ENCODE measurements at regions not wholly inside any gene's neighbourhood (a gene's known extent, or its start where the extent isn't known, plus 50 kb on each side); places are given as distances from the start of the nearest gene placed in this dataset.
"Not testable (repeated sequence)": the region's sequence is repeated elsewhere in the genome, so short reads cannot be mapped to it uniquely, and the experiment has no call there.

DNA sequence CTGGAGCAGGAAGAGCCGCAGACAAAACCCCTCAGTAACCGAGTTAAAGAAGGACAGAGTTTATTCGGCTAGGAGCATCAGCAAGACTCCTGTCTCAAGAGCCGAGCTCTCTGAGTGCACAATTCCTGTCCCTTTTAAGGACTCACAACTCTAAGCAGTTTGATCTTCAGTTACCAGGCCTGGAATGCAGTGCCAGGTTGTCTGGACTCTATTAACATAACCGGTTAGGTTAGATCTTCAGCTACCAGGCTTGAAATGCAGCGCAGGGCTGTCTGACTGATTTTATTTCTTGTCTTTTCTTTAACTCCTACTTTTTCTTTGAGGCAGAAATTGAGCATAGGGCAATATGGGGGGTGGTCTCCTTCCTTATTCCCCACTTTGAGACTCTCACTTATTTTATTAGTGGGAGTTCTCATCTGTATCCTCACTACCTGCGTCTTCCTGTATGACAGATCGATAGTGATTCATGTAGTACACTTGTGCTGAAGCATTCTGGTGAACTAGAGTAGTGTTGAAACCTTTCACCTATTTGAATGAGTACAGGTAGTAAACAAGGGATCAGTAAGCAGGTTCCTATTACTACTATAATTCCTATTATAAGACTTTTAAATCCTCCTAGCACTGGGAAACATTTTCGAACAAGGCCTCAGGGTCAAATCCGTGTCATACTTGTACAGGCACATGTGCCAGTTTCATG, 325.0 kb downstream of the CGGBP1 start:
- intact Hi-C loops (cut with micrococcal nuclease), result no loop called here

DNA sequence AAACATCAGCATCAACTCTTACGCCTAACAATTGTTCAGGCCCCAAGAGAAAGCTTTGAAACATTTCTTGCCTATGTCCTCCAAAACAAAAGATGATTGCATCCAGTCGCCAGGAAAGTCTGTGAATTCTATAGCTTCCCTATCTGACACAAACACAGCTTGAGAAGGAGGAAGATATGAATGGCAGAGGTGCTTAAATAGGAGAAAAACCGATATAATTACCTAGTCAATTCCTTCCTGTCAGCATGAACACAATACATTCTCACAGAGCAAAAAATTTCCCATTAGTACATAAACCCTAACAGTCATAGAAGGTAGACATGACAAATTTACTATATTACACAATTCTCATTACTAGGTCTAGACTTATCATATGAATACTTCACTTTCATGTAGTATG, 326.5 kb downstream of the CGGBP1 start:
- intact Hi-C loops (cut with micrococcal nuclease), result no loop called here

DNA sequence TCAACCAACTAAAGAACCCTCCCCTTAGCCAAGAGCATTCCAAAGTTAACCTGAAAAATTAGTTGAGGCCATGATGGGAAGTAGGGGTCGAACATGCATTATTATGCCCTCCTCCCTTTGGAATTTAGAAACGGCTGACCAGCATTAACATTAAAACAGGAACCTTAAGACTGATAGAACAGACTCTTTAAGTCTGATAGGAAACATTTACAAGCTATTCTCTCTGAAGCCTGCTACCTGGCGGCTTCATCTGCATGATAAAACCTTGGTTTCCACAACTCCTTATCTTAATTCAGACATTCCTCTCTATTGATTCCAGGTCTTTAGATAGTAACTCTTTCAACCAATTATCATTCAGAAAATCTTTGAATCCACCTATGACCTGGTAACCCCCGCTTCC, 331.0 kb downstream of the CGGBP1 start:
- intact Hi-C loops (cut with micrococcal nuclease), result no loop called here

DNA sequence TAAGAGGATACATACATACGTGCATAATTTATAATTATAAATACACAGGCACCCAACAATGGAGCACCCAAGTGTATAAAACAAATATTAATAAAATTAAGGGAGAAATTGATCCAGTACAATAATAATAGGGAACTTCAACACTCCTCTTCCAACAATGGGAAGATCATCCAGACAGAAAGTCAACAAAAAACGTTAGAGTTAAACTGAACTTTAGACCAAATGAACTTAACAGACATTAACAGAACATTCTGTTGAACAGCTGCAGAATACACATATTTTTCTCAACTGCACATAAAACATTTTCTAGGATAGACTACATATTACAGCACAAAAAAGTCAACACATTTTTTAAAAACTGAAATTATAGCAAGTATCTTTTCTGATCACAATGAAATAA, 339.7 kb downstream of the CGGBP1 start:
- intact Hi-C loops (cut with micrococcal nuclease), result no loop called here

DNA sequence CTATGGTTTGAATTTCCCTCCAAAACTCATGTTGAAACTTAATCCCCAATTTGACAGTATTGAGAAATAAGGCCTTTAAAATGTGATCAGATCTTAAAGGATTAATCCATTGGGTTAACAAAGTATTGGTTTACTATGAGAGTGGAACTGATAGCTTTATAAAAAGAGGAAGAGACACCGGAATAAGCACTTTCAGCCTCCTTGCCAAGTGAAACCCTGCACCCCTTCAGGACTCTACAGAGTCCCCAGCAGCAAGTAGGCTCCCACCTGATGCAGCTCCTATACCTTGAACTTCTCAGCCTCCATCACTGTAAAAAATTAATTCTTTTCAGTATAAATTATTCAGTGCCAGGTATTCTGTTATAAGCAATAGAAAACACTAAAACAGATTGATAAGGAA, 348.3 kb downstream of the CGGBP1 start:
- intact Hi-C loops (cut with micrococcal nuclease), result no loop called here

DNA sequence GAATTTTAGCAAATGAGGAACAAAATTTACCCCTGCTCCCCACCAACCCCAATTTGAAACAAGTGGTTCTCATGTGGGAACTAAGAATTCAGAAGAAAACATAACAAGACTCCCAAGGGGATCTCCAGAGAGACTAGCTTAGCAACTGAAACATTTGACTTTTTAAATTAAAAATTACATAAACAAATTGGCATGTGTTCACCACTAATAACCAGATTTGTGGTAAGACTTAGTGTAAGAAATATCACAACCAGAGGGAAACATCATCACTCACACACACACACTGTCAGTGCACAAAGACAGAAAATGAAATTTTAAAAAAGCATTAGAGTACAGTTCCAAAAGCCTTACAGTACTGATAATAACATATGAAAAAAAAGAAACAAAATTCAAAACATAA, 348.8 kb downstream of the CGGBP1 start:
- intact Hi-C loops (cut with micrococcal nuclease), result no loop called here

DNA sequence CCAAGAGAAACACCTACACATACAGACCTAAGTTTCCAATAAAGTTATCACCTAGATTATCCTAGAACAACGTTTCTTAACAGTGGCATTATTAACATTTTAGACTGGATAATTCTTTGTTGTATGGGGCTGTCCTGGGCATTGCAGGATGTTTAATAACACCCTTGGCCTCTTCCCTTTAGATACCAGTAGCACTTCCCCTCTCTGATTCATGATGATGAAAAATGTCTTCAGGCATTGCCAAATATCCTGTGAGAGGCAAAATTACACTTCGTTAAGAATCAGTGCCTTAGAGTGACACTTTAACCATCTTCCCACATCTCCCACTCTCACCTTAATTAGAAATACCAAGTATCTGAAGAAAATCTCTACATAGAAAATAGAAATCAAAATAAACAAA, 352.6 kb downstream of the CGGBP1 start:
- intact Hi-C loops (cut with micrococcal nuclease), result no loop called here

DNA sequence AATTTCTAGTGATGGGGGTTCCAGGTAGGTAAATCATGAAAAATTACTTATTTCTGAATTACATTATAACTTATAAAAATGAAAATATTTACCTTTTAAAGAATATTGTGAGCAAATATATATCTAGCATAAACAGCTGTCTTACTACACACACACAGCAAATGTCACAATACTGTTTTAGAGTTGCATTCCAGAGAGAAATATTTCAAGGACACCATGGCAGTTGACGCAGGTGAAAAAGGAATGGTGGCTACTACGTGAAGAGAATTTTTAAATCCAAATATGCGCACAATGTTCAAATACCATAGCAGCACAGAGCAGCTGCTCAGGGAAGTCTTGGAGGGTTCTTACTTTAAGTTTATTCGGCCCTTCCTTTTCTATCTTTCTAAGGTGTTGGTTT, 356.2 kb downstream of the CGGBP1 start:
- intact Hi-C loops (cut with micrococcal nuclease), result no loop called here

DNA sequence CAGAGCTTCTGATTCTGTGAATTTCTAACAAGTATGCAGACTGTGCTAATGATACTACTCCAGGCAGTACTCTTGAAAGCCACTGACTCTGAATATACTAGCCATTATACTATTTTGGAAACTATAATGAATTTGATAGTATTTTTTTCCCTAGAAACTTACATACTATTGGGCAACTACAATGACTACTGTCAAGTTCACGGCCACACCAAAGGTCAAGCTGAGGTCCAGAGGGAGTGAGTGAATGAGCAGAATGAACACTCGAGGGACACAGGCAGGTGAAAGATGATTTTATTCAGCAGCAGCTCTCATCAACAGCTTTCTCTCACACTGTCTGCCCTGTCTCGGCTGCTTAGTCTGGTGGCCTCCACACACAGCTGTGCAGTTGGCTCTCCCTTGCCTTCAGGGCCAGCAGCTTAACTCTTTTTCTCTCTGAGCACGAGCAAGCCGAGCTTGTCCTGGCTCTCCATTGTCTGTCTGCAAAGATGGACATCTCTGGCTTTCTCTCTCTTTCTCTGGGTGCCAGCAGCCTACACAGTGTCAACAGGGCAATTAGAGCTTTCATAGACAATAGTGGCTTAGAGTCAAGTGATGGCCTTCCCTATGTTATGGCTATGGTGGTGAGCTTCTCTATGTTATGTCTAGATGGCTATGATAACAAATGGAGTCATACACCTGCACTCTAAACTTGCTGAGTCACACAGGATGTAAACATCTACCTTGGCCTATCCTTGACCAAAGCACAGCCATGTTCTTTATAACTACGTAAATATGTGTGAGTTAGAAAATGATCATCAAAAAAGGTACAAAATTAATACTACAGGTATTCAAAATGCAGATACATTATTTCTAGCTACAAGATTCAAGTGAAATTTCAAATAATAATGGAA, 362.4 kb downstream of the CGGBP1 start:
- intact Hi-C loops (cut with micrococcal nuclease), result no loop called here

DNA sequence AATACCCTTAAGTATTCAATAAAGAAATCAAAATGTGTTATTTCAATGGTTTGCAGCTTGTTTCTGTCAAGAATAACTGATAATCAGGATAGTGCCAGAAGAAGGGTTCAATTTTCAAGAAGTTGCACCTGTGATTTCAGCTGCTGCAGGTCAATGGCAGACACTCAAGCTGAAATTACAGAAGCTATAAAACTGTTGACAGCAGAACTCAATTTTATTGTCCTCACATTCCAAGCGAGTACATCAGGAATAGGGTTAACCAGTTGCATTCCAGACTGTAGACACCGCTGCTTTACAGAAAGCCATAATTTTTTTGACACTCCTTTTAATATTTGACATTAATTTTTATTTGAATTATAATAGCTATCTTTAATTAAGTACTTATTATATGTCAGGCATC, 364.1 kb downstream of the CGGBP1 start:
- intact Hi-C loops (cut with micrococcal nuclease), result no loop called here

DNA sequence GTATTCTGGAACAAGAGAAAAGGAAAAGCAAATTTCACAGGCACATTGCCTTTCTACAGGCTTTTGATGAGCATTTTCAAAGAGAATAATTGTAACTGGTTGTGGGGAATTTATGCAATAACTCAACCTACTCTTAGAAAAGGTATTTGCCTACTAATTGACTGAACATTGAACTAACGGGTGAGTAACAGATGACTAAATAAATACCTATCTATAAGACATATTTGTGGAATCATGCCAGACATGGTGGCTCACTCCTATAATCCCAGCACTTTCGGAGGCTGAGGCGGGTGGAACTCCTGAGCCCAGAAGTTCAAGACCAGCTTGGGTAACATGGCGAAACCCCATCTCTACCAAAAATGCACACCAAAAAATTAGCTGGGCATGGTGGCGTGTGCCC, 367.7 kb downstream of the CGGBP1 start:
- intact Hi-C loops (cut with micrococcal nuclease), result no loop called here

DNA sequence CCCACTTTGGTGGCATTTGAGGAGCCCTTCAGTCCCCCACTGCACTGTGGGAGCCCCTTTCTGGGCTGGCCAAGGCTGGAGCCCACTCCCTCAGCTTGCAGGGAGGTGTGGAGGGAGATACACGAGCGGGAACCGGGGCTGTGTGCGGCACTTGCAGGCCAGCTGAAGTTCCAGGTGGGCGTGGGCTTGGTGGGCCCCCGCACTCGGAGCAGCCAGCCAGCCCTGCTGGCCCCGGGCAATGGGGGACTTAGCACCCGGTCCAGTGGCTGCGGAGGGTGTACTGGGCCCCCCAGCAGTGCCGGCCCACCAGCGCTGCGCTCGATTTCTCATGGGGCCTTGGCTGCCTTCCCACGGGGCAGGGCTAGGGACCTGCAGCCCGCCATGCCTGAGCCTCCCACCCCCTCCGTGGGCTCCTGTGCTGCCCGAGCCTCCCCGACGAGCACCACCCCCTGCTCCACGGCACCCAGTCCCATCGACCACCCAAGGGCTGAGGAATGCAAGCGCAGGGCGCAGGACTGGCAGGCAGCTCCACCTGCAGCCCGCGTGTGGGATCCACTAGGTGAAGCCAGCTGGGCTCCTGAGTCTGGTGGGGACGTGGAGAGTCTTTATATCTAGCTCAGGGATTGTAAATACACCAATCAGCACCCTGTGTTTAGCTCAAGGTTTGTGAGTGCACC, 379.7 kb downstream of the CGGBP1 start:
- intact Hi-C loops (cut with micrococcal nuclease), result not testable (repeated sequence)

DNA sequence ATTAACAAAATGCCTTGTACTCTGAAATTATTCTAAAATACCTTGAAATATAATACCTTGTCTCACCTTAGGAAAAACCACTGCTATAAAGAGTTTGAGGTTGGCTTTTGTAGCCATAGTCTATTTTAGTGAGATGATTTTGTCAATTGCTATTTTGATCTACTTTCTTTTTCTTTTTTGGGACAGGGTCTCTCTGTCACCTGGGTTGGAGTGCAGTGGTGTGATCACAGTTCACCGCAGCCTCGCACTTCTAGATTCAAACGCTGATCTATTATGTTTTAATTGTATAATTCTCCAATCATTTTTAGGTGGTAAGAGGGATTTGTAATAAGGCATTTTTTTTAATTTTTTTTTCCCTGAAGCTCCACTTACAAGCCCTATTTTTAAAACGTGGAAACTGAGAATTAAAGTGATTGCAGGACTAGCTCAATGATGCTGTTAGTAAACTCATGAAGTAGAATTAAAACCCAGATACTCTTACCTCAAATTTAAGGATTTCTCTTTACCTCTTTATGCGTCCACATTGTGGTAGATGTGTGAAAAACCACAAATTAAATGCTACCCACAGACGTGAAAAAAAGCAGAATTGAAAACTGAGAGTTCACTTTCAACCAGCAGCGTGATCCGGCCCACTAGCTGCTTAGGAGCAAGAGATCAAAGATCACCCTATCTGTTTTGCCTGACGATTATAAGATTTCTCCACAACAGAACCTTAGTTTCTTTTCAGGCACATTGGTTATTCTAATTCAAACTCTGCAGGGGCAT, 384.2 kb downstream of the CGGBP1 start:
- intact Hi-C loops (cut with micrococcal nuclease), result no loop called here

DNA sequence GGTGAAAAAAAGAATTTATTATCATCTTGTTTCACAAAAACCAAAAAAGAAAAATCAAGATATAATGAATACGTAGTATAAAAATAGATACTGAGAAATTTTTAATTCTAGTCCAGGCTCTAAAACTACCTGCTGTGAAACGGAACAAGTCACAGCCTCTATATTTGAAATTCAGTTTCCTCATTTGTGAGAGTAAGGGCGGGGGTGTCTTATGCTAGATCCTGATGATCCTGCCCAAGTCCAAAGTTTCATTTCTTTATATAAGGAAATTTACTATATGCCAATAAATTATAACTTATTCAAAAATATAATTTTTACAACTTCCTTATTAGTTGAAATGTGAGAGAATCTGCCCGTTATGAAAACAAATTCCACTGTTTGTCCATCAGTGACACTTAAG, 385.7 kb downstream of the CGGBP1 start:
- intact Hi-C loops (cut with micrococcal nuclease), result no loop called here

DNA sequence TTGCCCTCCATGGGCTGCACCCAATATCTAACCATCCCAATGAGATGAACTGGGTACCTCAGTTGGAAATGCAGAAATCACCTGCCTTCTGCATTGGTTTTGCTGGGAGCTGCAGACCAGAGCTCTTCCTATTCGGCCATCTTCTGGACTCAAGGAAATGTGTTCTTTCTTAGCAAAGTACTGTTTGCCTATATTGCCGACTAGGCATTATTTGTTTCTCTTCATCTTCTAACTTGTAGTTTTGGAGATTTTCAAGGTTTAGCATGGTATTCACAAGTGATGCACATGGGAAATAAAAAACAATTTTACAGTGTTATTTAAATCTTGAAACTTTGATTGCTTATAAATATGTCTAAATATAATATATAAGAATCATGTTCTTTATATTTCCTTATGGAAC, 377.8 kb upstream of the POU1F1 start:
- intact Hi-C loops (cut with micrococcal nuclease), result no loop called here

DNA sequence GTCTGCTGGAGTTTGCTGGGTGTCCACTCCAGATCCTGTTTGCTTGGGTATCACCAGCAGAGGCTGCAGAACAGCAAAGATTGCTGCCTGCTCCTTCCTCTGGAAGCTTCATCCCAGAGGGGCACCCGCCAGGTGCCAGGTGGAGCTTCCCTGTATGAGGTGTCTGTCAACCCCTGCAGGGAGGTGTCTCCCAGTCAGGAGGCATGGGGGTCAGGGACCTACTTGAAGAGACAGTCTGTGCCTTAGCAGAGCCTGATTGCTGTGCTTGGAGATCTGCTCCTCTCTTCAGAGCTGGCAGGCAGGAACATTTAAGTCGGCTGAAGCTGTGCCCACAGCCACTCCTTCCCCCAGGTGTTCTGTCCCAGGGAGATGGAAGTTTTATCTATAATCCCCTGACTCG, 376.8 kb upstream of the POU1F1 start:
- intact Hi-C loops (cut with micrococcal nuclease), result not testable (repeated sequence)

DNA sequence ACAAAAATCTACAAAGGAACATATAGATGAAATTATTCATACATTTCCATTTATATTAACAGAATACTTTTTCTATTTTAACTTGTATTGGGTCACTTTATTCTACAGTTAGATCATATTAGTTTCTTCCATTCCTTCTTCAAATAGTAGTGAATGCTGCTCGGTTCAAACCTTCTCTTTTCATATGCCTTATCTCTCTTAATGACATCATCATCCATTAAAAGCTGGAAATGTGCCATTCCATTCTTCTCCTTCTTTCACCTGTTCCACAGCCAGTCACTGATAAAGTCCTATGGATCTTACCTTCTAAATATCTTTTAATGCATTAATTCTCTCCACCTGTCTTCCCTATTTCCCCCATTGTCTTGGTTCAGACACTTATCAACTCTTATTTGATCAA, 358.0 kb upstream of the POU1F1 start:
- intact Hi-C loops (cut with micrococcal nuclease), result no loop called here

DNA sequence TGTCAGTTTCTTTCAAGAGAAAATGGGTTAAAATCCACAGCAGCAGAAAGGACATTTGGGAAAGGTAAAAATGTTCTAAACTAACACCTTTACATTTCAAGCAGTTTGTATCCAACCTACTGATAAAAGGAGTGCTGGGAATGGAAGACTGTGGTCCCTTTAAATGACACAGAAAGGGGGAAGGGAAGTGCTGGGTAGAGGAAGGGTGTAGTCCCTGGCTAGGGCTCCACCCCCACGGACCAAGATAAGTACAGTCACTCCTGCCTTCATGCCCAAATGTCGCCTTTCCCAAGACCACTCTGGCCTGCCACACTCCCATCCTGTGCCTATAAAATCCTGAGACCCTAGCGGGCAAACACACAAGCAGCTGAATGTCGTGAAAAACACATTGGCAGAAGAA, 350.9 kb upstream of the POU1F1 start:
- intact Hi-C loops (cut with micrococcal nuclease), result no loop called here

DNA sequence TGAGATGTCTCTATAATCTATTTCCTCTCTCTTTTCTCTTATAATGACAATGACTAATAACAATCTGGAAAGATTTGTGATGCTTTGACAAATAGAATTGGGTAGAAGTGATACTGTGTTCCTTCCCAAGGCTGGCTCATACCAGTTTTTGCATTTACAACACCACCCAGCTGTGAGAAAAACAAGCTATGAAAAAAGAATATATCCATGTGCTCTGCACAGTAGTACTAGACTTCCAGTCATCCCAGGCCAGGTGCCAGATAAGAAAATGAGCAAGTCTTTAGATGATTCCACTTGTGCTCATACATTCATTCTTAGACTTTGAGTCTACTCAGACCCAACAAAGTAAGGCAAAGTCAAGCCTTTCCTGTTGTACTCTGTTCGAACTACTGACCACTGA, 350.2 kb upstream of the POU1F1 start:
- intact Hi-C loops (cut with micrococcal nuclease), result no loop called here

DNA sequence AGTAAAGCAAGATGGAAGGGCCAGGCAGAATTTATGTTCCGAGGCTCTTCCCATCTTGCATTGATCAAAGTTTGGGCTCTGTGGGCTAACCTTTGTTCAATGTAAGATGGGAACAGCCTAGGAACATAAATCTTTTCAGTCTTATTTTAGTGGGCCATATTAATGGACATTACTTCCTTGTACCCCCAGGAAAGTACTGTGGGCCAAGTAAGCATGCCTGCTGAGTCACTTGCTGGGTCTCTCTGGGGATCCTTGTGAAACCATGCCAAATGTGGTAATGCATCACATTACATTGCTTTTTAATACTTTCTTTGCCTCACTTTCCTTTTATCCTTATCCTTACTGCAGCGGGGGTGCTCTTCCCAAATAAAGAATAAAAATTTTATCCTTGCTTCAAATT, 349.5 kb upstream of the POU1F1 start:
- intact Hi-C loops (cut with micrococcal nuclease), result no loop called here

DNA sequence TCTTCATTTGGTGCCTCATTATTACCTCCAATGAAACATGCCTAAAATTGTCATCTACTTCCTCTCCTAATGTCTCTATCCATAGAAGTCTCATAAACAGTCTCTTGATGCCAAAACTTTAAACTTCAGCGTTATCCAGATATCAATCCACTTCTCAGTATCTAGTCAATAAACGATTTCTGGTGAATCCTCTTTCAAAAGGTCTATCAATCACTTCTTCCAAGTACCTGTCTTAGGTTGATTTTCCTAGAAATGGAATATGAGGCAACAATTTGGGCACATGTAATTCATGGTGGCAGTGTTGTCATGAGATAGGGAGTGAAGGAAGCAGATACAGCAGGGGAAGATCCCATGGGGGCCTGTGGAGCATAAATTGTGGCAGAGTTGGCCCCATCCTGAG, 348.5 kb upstream of the POU1F1 start:
- intact Hi-C loops (cut with micrococcal nuclease), result no loop called here

DNA sequence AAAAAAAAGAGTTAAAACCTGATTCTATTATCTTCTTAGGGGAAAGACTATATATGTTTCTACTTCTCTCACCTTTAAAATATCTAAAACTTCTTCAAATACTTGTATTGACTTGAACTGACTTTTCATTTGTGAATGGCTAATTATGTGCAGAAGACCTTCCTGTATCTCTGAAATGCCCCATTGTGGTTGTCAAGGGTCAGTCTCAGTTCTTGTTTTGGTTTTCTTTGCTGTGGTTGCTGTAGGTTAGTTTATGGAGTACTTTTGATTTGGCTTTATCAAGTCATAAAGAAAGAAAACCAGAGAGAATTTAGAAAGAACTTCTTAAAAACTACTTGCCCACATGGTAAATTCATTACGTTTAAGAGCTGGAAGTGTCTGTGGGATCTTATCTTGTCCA, 345.3 kb upstream of the POU1F1 start:
- intact Hi-C loops (cut with micrococcal nuclease), result no loop called here

Measured in T-helper 1 cell treated with Interleukin-12 subunit alpha and Interleukin-12 subunit beta and Interleukin-4 antibody, amounts not matched to agents 30 ng/mL and 1 ng/mL, for 36 hours (primary cell).